ENCODE measurements at regions not wholly inside any gene's neighbourhood (a gene's known extent, or its start where the extent isn't known, plus 50 kb on each side); places are given as distances from the start of the nearest gene placed in this dataset.

- no peak for TF ChIP-seq CTCF (IDR thresholded peaks at IDR 0.05)
- no peak for TF ChIP-seq POLR2A (IDR thresholded peaks at IDR 0.05)
- no peak for TF ChIP-seq POLR2AphosphoS5 (IDR thresholded peaks at IDR 0.05)
These were observed 108.8 kb upstream of the ANO5 start for GRCh38 chr11:22084056-22084455.
